Skeletal muscle satellite cell (primary cell): ENCODE measurements at regions not wholly inside any gene's neighbourhood (a gene's known extent, or its start where the extent isn't known, plus 50 kb on each side); places are given as distances from the start of the nearest gene placed in this dataset.

Experiments
- H3K27me3 ChIP-seq: 2 replicates; pipeline ENCODE4 v1.7.0; 2013; ENCODE audit warnings: low read length; ENCODE audit not compliant: control insufficient read depth, insufficient read depth
- H3K36me3 ChIP-seq: 2 replicates; pipeline ENCODE4 v1.7.0; 2013; ENCODE audit warnings: mild to moderate bottlenecking, control low read depth, low read length; ENCODE audit not compliant: insufficient read depth
- H3K4me1 ChIP-seq: 2 replicates; pipeline ENCODE4 v1.7.0; 2013; ENCODE audit warnings: low read length; ENCODE audit not compliant: control insufficient read depth, insufficient read depth
- H3K4me2 ChIP-seq: 2 replicates; pipeline ENCODE4 v1.7.0; 2013; ENCODE audit warnings: mild to moderate bottlenecking, low read length
- H3K4me3 ChIP-seq: 2 replicates; pipeline ENCODE4 v1.7.0; 2013; ENCODE audit warnings: low read length
- H3K9ac ChIP-seq: 2 replicates; pipeline ENCODE4 v1.7.0; 2013; ENCODE audit warnings: mild to moderate bottlenecking, low read depth, low read length, moderate library complexity
- H3K9me3 ChIP-seq: replicated peaks from 2 replicates; pipeline ENCODE4 v1.7.0; 2013; ENCODE audit warnings: mild to moderate bottlenecking, control low read depth, low read length

DNA sequence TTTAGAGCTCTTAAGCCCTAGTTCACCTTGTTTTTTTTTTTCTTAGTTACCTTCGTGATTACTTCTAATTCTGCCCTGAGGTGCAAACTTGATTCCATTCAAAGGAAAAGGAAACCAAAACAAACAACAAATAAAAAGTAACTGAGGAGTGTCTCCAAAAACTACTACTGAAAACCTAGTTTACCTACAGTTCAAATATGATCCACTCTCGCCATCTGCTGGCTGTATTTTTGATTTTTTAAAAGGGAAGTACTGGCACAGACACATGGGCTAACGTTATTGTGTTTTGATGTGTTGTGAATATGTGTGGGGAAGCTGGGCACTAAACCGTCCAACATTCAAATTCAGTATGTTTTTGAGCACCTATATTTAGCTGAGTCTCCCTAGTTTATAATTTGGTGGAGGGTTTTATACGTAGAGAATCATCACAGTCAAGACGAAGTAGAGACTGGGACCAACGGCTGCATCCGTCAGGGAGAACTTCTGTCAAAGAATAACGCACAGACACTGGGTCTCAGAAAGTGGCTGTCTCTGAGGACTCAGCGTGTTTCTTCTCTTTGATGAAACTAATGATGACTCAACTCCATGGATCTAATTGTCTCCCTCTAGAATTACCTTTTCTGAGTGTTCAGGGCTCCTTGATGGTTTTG lies 373.5 kb upstream of the BTBD3 start:
- peak overlapping the region; percentile 75 for H3K4me2 ChIP-seq
- peak overlapping the region; percentile 55 for H3K4me3 ChIP-seq
- H3K4me1 ChIP-seq = peaks cover 9% of the 10 kb centered on the region
- H3K27me3 ChIP-seq = peaks cover 3% of the 10 kb centered on the region
- no peaks in the 10 kb centered on the region for H3K9me3 ChIP-seq
- no peaks in the 10 kb centered on the region for H3K36me3 ChIP-seq
- peak overlapping the region; percentile 1 for H3K9ac ChIP-seq

DNA sequence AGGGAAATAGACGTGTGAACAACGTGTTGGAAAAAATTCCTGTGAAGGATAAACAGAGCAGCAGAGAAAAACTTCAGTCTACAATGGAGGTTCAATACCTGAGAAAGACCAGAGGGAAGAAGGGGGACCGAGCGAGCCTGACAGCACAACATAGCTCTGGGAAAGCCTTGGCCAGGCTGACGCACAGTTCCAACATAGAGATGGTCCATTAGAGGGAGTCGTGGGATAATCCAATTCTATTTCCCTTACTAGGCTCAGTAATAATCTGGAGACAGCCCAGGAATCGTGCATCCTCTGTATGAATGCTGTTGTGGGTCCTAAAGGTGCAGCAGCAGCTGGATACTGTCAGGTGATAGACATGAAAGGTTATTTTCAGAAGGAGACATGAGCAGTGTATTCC lies 370.8 kb upstream of the BTBD3 start:
- H3K36me3 ChIP-seq = no peaks in the 10 kb centered on the region
- no peak overlapping the region for H3K9ac ChIP-seq
- peaks cover 9% of the 10 kb centered on the region for H3K4me1 ChIP-seq
- H3K4me2 ChIP-seq = no peak overlapping the region
- H3K9me3 ChIP-seq = no peaks in the 10 kb centered on the region
- H3K4me3 ChIP-seq = no peak overlapping the region
- no peaks in the 10 kb centered on the region for H3K27me3 ChIP-seq

DNA sequence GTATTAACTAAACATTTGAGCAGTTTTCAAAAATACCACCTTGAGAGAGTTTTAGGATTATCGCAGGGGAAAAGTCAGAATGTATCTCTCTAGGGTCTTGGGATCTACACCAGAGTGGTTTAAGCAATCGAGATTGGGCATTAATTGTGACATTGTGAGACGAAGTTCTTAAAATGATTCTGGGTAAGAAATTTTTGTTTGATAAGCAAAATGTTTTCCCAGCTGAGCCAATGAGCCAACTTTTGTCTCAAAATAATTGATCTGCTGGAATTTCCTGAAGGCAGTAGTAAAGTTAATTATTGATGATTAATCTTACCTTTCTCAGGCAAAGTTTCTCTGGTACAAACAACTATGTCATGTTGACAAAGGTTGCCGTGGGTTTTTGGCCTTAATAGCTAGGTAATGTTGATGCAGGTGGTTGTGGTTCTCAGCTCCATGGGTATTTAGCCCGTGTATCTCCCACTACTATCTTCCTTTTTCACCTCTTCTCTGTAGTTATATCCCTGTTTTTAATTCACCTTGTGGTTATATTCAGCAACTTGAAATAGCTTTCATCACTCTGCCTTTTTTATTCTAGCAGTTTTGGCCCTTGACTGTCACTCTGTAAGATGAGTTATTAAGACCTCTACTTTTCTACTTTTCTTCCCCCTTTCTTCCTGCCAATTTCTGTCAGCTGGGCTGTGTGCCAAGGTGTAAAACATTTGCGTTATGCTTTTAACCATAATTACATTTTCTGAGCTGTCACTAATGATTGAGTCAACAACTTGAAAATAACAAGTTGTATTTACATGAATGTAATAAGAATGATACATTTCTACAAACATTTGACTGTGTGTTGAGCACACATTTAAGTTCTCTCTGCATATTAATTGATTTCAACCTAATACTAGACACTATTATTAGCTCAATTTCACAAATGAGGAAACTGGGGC lies 368.3 kb upstream of the BTBD3 start:
- no peak overlapping the region for H3K9ac ChIP-seq
- no peak overlapping the region for H3K4me2 ChIP-seq
- H3K36me3 ChIP-seq = no peaks in the 10 kb centered on the region
- H3K9me3 ChIP-seq = no peaks in the 10 kb centered on the region
- H3K4me3 ChIP-seq = no peak overlapping the region
- no peaks in the 10 kb centered on the region for H3K4me1 ChIP-seq
- H3K27me3 ChIP-seq = no peaks in the 10 kb centered on the region

GRCh38 chr20:11550657-11551338 lies 366.9 kb upstream of the BTBD3 start:
- Histone ChIP-seq H3K9me3 (no peaks in the 10 kb centered on the region), H3K4me2 (no peak overlapping the region), H3K9ac (no peak overlapping the region), H3K4me3 (no peak overlapping the region), H3K4me1 (no peaks in the 10 kb centered on the region), H3K27me3 (no peaks in the 10 kb centered on the region), H3K36me3 (no peaks in the 10 kb centered on the region)

DNA sequence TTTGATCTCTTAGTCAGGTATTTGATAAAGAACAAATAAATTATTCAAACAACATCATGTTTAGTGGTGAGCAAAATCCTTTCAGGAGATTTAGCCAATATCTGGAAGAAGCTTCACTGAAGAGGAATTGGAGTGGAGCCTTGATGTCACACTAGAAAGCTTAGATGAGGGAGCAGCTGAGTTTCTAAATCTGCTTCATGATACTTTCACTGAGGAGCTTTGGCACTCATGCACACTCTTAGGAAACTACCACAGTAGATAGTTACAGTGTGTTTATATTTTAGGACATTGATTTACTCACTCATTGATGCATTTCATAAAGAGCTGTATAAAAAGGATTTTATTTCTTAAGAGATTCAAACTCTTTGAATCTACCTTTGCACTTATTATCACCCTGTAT lies 366.2 kb upstream of the BTBD3 start:
- H3K4me1 ChIP-seq = no peaks in the 10 kb centered on the region
- no peaks in the 10 kb centered on the region for H3K36me3 ChIP-seq
- H3K9me3 ChIP-seq = no peaks in the 10 kb centered on the region
- H3K27me3 ChIP-seq = no peaks in the 10 kb centered on the region
- no peak overlapping the region for H3K4me2 ChIP-seq
- H3K4me3 ChIP-seq = no peak overlapping the region
- no peak overlapping the region for H3K9ac ChIP-seq

DNA sequence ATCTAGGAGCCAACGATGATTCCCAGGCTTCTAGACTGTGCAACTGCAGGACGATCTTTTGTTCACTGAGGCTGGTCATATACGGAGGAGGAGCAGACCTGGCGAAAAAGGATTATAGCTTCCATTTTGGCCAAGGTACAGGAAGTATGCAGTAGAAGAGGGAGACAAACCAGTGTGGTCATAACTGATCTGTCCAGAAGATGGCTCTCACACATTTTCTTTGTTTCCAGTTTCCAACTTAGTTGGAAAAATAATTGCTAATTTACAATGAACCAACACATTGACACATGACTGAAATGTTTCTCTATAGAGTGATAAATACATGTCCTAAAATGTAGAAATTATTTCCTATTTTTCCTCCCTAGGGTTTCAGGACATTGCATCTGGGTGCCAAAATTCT lies 364.1 kb upstream of the BTBD3 start:
- Histone ChIP-seq H3K4me3 (no peak overlapping the region), H3K27me3 (no peaks in the 10 kb centered on the region), H3K9ac (no peak overlapping the region), H3K4me1 (no peaks in the 10 kb centered on the region), H3K4me2 (no peak overlapping the region), H3K36me3 (no peaks in the 10 kb centered on the region), H3K9me3 (no peaks in the 10 kb centered on the region)

DNA sequence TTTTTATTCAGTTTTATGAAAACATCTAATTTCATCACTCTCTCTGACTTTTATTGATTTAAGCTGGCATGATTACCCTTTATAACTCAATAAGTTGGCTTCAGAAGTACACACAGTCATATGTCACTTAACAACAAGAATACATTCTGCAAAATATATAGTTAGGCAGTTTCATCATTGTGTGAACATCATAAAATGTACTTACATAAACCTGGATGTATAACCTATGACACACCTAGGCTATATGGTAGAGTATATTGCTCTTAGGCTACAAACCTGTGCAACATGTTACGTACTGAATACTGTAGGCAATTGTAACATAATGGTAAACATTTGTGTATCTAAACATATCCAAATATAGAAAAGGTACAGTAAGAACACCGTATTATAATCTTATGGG lies 362.2 kb upstream of the BTBD3 start:
- H3K36me3 ChIP-seq = no peaks in the 10 kb centered on the region
- no peaks in the 10 kb centered on the region for H3K4me1 ChIP-seq
- H3K9ac ChIP-seq = no peak overlapping the region
- no peak overlapping the region for H3K4me3 ChIP-seq
- no peaks in the 10 kb centered on the region for H3K27me3 ChIP-seq
- no peak overlapping the region for H3K4me2 ChIP-seq
- no peaks in the 10 kb centered on the region for H3K9me3 ChIP-seq

- Histone ChIP-seq H3K4me3 (no peak overlapping the region), H3K27me3 (no peaks in the 10 kb centered on the region), H3K9me3 (no peaks in the 10 kb centered on the region), H3K9ac (no peak overlapping the region), H3K4me2 (no peak overlapping the region), H3K36me3 (no peaks in the 10 kb centered on the region), H3K4me1 (no peaks in the 10 kb centered on the region)
Observed at GRCh38 chr20:11556410-11556809, 361.3 kb upstream of the BTBD3 start.

GRCh38 chr20:11564491-11564890 lies 353.2 kb upstream of the BTBD3 start:
- no peaks in the 10 kb centered on the region for H3K4me1 ChIP-seq
- H3K27me3 ChIP-seq = peaks cover 5% of the 10 kb centered on the region
- no peak overlapping the region for H3K4me3 ChIP-seq
- H3K36me3 ChIP-seq = no peaks in the 10 kb centered on the region
- no peak overlapping the region for H3K9ac ChIP-seq
- H3K9me3 ChIP-seq = no peaks in the 10 kb centered on the region
- H3K4me2 ChIP-seq = no peak overlapping the region

DNA sequence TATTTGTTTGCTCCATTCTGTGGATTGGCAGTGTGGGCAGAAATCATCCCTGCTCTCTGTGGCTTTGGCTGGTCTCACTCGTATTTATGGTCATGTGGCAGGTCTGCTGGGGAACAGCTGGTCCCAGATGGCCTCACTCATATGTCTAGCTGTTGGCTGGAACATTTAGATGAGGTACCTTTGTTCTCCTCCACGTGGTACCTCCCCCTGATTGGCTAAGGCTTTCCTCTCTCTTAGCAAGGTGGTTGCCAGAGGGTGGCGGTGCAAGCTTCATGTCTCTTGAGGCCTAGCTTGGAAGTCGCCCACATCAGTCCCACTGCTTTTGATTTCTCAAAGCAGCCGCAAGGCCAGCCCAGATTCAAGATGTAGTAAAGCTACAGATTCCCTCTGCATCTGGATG lies 348.5 kb upstream of the BTBD3 start:
- Histone ChIP-seq H3K36me3 (no peaks in the 10 kb centered on the region), H3K27me3 (peaks cover 9% of the 10 kb centered on the region), H3K4me1 (no peaks in the 10 kb centered on the region), H3K9ac (no peak overlapping the region), H3K9me3 (no peaks in the 10 kb centered on the region), H3K4me2 (no peak overlapping the region), H3K4me3 (no peak overlapping the region)

DNA sequence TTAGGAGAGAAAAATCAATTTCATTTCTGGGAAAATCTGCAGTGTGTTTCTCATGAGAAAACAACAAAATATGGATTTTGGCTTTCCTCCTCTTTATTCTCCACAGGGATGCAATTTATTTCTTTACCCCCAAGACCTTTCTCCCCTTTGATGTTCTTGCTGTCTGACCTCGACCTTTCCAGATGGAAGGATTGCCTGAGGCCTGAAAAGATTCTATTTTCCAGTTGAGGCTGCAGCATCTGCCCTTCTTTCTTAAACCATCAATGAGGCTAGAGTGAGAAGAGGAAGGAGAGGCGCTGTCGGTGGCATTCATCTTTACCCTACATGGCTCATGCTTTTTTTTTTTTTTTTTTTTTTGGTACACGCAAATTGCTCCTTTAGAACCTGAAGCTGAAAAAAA lies 344.2 kb upstream of the BTBD3 start:
- Histone ChIP-seq H3K27me3 (peaks cover 7% of the 10 kb centered on the region), H3K4me1 (no peaks in the 10 kb centered on the region), H3K4me2 (no peak overlapping the region), H3K4me3 (no peak overlapping the region), H3K9ac (no peak overlapping the region), H3K9me3 (no peaks in the 10 kb centered on the region), H3K36me3 (no peaks in the 10 kb centered on the region)
